ENCODE measurements at regions not wholly inside any gene's neighbourhood (a gene's known extent, or its start where the extent isn't known, plus 50 kb on each side); places are given as distances from the start of the nearest gene placed in this dataset.

- TF ChIP-seq SUZ12 (IDR thresholded peaks at IDR 0.05; ENCODE audit: extremely low read depth, insufficient read depth, insufficient read length) = no peak
- TF ChIP-seq ZNF274 (IDR thresholded peaks at IDR 0.05; ENCODE audit: low read depth, low read length) = no peak
Observed at GRCh38 chr15:96054621-96055020, 275.9 kb upstream of the NR2F2 start.
